Upper lobe of right lung (tissue), 1 donor: ENCODE measurements at regions not wholly inside any gene's neighbourhood (a gene's known extent, or its start where the extent isn't known, plus 50 kb on each side); places are given as distances from the start of the nearest gene placed in this dataset.

Source experiments
- ATAC-seq: fragments of 200-7000 bp; cut with Tn5 transposase; one replicate; pipeline ENCODE4 v1.9.1; 2020; ENCODE audit warnings: mild to moderate bottlenecking, moderate library complexity
- DNase-seq: peaks from one replicate; pipeline ENCODE4 v3.0.0-alpha.2; 2020
- H3K27ac ChIP-seq: fragments of 200-600 bp; one replicate; pipeline ENCODE4 v1.8.0; 2022
- H3K27me3 ChIP-seq: fragments of 200-600 bp; one replicate; pipeline ENCODE4 v1.8.0; 2022; ENCODE audit warnings: mild to moderate bottlenecking
- H3K36me3 ChIP-seq: fragments of 200-600 bp; one replicate; pipeline ENCODE4 v1.8.0; 2022
- H3K4me1 ChIP-seq: fragments of 200-600 bp; one replicate; pipeline ENCODE4 v1.8.0; 2022
- H3K4me3 ChIP-seq: fragments of 200-600 bp; one replicate; pipeline ENCODE4 v1.8.0; 2022; ENCODE audit warnings: mild to moderate bottlenecking
- H3K9me3 ChIP-seq: fragments of 200-600 bp; one replicate; pipeline ENCODE4 v1.8.0; 2022
- CTCF ChIP-seq: fragments of 200-600 bp; IDR thresholded peaks from one replicate; pipeline ENCODE4 v1.8.0; 2022; ENCODE audit warnings: antibody characterized with exemption
- intact Hi-C: fragments of 100-400 bp; cut with DNase I; formaldehyde crosslinking; loops from one replicate; pipeline ENCODE4 v1.11.0; 2022
- donor health status: DM: no; HTN: yes; CAD: no; lungs with severe emphysema.

GRCh38 chr14:86540636-86541247 lies 1010.8 kb downstream of the FLRT2 start:
- no peaks in the 10 kb centered on the region for H3K4me1 ChIP-seq
- TF ChIP-seq CTCF: no peak
- no peak overlapping the region for H3K4me3 ChIP-seq
- H3K36me3 ChIP-seq: no peaks in the 10 kb centered on the region
- no peaks in the 10 kb centered on the region for H3K27me3 ChIP-seq
- H3K27ac ChIP-seq: no peak overlapping the region
- ATAC-seq (no peak), DNase-seq (no peak)
- intact Hi-C loops: no loop called here
- no peaks in the 10 kb centered on the region for H3K9me3 ChIP-seq

GRCh38 chr14:86539361-86540070 lies 1009.6 kb downstream of the FLRT2 start:
- H3K4me1 ChIP-seq: no peaks in the 10 kb centered on the region
- no peaks in the 10 kb centered on the region for H3K9me3 ChIP-seq
- ATAC-seq (no peak), DNase-seq (no peak)
- no peaks in the 10 kb centered on the region for H3K36me3 ChIP-seq
- H3K27ac ChIP-seq: no peak overlapping the region
- intact Hi-C loops: no loop called here
- no peak for TF ChIP-seq CTCF
- H3K27me3 ChIP-seq: no peaks in the 10 kb centered on the region
- no peak overlapping the region for H3K4me3 ChIP-seq

GRCh38 chr14:86533834-86534233 lies 1003.9 kb downstream of the FLRT2 start:
- Histone ChIP-seq H3K4me1 (no peaks in the 10 kb centered on the region), H3K27me3 (no peaks in the 10 kb centered on the region), H3K36me3 (no peaks in the 10 kb centered on the region), H3K4me3 (no peak overlapping the region), H3K27ac (no peak overlapping the region), H3K9me3 (no peaks in the 10 kb centered on the region)
- no peak for ATAC-seq
- no peak for TF ChIP-seq CTCF
- DNase-seq: no peak
- intact Hi-C loops: no loop called here

- TF ChIP-seq CTCF: no peak
- ATAC-seq (no peak), DNase-seq (no peak)
- intact Hi-C loops: no loop called here
- Histone ChIP-seq H3K9me3 (no peaks in the 10 kb centered on the region), H3K4me3 (no peak overlapping the region), H3K36me3 (no peaks in the 10 kb centered on the region), H3K4me1 (no peaks in the 10 kb centered on the region), H3K27ac (no peak overlapping the region), H3K27me3 (no peaks in the 10 kb centered on the region)
Measured at GRCh38 chr14:86532219-86532618, 1002.3 kb downstream of the FLRT2 start.

- intact Hi-C loops: no loop called here
- ATAC-seq (no peak), DNase-seq (no peak)
- Histone ChIP-seq H3K4me1 (no peaks in the 10 kb centered on the region), H3K27me3 (no peaks in the 10 kb centered on the region), H3K4me3 (no peak overlapping the region), H3K9me3 (no peaks in the 10 kb centered on the region), H3K27ac (no peak overlapping the region), H3K36me3 (no peaks in the 10 kb centered on the region)
- no peak for TF ChIP-seq CTCF
Measured at GRCh38 chr14:86530457-86530856, 1000.5 kb downstream of the FLRT2 start.
